ENCODE measurements at regions not wholly inside any gene's neighbourhood (a gene's known extent, or its start where the extent isn't known, plus 50 kb on each side); places are given as distances from the start of the nearest gene placed in this dataset.

DNA sequence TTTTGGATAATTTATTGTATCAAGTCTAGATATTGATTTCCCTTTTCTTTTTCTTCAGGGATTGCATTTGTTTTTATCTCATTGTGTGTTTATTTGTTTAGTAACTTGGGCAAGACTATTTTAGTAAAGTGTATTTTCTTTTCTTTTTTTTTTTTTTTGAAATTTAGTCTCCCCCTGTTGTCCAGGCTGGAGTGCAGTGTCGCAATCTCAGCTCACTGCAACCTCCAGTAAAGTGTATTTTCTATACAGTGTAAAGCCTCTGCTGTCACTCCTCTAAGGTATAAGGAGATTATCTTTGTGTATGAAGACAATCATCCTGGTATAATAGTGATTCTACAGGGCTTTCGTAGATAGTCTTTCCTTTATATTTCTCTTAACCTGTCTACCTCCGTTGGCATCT, 2546.0 kb downstream of the PCDH9 start:
- ChIA-PET CTCF (no interaction called here), POLR2A (ENCODE audit: unreplicated experiment) (no interaction called here)
- Histone ChIP-seq H2AK5ac (ENCODE audit: low read depth, low read length) (no peak overlapping the region), H2BK20ac (ENCODE audit: low read depth, low read length) (no peak overlapping the region), H3K9me3 (ENCODE audit: control insufficient read depth, insufficient read depth, low read length) (no peaks in the 10 kb centered on the region), H3K27ac (ENCODE audit: insufficient read depth, low read length) (no peak overlapping the region), H3K18ac (ENCODE audit: low read depth, low read length) (no peak overlapping the region), H3K9me1 (ENCODE audit: insufficient read depth, low read length) (no peaks in the 10 kb centered on the region), H2AFZ (replicated peaks; ENCODE audit: low read length, poor library complexity) (no peak overlapping the region), H4K5ac (ENCODE audit: low read depth, low read length) (no peak overlapping the region), H3K4me3 (ENCODE audit: insufficient read depth, low read depth, low read length) (no peak overlapping the region), H3K27me3 (ENCODE audit: control insufficient read depth, insufficient read depth, low read length) (no peaks in the 10 kb centered on the region), H3K14ac (replicated peaks; ENCODE audit: low read depth, low read length) (no peak overlapping the region), H3K4me2 (ENCODE audit: low read depth, low read length) (no peak overlapping the region), H2AK9ac (replicated peaks; ENCODE audit: low read depth, low read length, poor library complexity) (no peak overlapping the region), H3K4me1 (ENCODE audit: control insufficient read depth, insufficient read depth, low read length) (no peaks in the 10 kb centered on the region; the same call in 1 of the 2 replicates), H4K20me1 (ENCODE audit: insufficient read depth, low read length) (no peaks in the 10 kb centered on the region), H4K8ac (ENCODE audit: low read depth in 2 of 2, low read length in 2 of 2) (no peak overlapping the region), H2BK5ac (ENCODE audit: low read depth, low read length, poor library complexity, severe bottlenecking) (no peak overlapping the region), H2BK120ac (ENCODE audit: low read depth, low read length) (no peak overlapping the region), H3K23ac (ENCODE audit: low read depth, low read length) (no peak overlapping the region), H3K36me3 (ENCODE audit: control insufficient read depth, insufficient read depth, low read length) (no peaks in the 10 kb centered on the region), H3K4ac (ENCODE audit: low read depth, low read length) (no peak overlapping the region), H2BK15ac (ENCODE audit: low read depth, low read length) (no peak overlapping the region), H3K79me1 (ENCODE audit: low read depth in 1 of 2, low read length in 2 of 2) (no peaks in the 10 kb centered on the region), H3K9ac (ENCODE audit: low read depth, low read length) (no peak overlapping the region), H4K91ac (ENCODE audit: insufficient read depth, low read depth, low read length) (no peak overlapping the region), H3K56ac (ENCODE audit: extremely low read depth, insufficient read depth, low read length) (no peak overlapping the region)
- no CpG with 5 or more reads among the region's 3 CpGs for WGBS, 2 experiments (ENCODE audit: extremely low coverage in 2 of 2, insufficient read length in 1 of 2)
- DNase-seq (no peak), ATAC-seq (ENCODE audit: low read depth) (no peak)
- no TSS peak for BruUV-seq (replicated peaks)
- in situ Hi-C loops (cut with MboI; ENCODE audit: low sequenced_read_pairs), result no loop called here
- no peak for TF ChIP-seq RFX5 (IDR thresholded peaks at IDR 0.05; ENCODE audit: low read depth, low read length)
- TF ChIP-seq CEBPB (IDR thresholded peaks at IDR 0.05; ENCODE audit: low read depth, low read length), result peak; percentile 68
- dilution Hi-C loops (cut with HindIII; ENCODE audit: low sequenced_read_pairs, unreplicated experiment), result no loop called here
- intact Hi-C loops (cut with micrococcal nuclease), result no loop called here
